ENCODE measurements at regions not wholly inside any gene's neighbourhood (a gene's known extent, or its start where the extent isn't known, plus 50 kb on each side); places are given as distances from the start of the nearest gene placed in this dataset.

DNA sequence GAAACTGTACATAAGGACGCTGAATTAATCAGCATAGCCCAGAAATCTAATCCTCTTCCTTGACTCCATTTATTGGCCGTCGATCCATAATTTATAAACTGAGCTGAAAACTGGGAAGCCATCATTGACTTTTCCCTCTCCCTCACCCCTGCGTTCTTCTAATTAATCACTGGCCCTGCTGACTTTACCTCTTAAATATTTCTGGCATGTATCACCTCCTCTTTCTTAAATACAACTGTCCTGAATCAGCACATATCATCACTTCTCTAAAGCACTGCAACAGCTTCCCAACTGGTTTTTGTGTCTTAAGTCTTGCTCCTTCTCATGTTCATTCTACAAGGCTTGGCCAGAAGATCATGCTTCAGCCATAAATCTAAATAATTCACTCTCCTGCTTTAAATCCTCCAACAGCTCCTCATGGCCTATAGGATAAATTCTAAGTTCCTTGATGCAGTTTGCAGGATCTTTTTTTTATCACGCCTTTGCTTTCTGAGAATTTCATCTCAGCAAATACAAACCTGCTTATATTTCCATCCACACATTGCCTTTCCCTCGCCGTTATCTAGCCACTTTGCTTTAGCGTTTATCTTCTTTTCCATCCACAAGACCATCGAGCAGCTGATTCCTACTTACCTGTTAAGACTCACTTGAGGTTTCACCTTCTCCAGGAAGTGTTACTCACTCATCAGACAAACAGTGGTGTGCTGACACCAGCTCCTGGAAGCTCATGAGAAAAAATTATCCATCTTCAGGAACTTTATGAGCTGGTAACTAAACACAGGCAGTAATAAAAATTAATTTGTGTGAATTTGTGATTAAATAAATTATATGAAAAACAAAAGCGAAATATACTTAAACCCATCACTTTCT lies 295.6 kb upstream of the FLRT2 start:
- TF ChIP-seq, protein P1, sequence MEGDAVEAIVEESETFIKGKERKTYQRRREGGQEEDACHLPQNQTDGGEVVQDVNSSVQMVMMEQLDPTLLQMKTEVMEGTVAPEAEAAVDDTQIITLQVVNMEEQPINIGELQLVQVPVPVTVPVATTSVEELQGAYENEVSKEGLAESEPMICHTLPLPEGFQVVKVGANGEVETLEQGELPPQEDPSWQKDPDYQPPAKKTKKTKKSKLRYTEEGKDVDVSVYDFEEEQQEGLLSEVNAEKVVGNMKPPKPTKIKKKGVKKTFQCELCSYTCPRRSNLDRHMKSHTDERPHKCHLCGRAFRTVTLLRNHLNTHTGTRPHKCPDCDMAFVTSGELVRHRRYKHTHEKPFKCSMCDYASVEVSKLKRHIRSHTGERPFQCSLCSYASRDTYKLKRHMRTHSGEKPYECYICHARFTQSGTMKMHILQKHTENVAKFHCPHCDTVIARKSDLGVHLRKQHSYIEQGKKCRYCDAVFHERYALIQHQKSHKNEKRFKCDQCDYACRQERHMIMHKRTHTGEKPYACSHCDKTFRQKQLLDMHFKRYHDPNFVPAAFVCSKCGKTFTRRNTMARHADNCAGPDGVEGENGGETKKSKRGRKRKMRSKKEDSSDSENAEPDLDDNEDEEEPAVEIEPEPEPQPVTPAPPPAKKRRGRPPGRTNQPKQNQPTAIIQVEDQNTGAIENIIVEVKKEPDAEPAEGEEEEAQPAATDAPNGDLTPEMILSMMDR (IDR thresholded peaks at IDR 0.05), result no peak
- TF ChIP-seq POLR2A (IDR thresholded peaks at IDR 0.05), result no peak
